SU-DHL-6 (cell line): ENCODE measurements at regions not wholly inside any gene's neighbourhood (a gene's known extent, or its start where the extent isn't known, plus 50 kb on each side); places are given as distances from the start of the nearest gene placed in this dataset.

Experiments used
- H2AFZ ChIP-seq: fragments of 200-600 bp; sonication (generic); 2 replicates; pipeline ENCODE4 v1.6.1; 2014; ENCODE audit warnings: low read depth, mild to moderate bottlenecking, moderate library complexity, mixed read lengths, antibody characterized with exemption, low read length; ENCODE audit not compliant: severe bottlenecking
- H3F3A ChIP-seq: fragments of 200-600 bp; shearing (Covaris generic); 2 replicates; pipeline ENCODE4 v1.6.0; 2016; ENCODE audit warnings: antibody characterized with exemption, mild to moderate bottlenecking; ENCODE audit not compliant: insufficient read depth
- H3K27ac ChIP-seq: fragments of 200-600 bp; sonication (generic); 2 replicates; pipeline ENCODE4 v1.5.1; 2016; ENCODE audit warnings: low read depth, mild to moderate bottlenecking, low read length, moderate library complexity, mixed read lengths
- H3K27me3 ChIP-seq: fragments of 200-600 bp; sonication (generic), shearing (Covaris generic); 2 replicates; pipeline ENCODE4 v1.6.0; 2014; ENCODE audit warnings: mild to moderate bottlenecking, low read length
- H3K36me3 ChIP-seq: fragments of 200-600 bp; sonication (generic); 2 replicates; pipeline ENCODE4 v1.6.1; 2014; ENCODE audit warnings: mild to moderate bottlenecking, low read length, mixed read lengths
- H3K4me2 ChIP-seq: fragments of 300-600, 200-600 bp; shearing (Covaris generic), sonication (generic); 2 replicates; pipeline ENCODE4 v1.6.0; 2014; ENCODE audit warnings: low read length, low read depth, mild to moderate bottlenecking; ENCODE audit not compliant: poor library complexity, severe bottlenecking
- H3K4me3 ChIP-seq: fragments of 200-600 bp; sonication (generic); 2 replicates; pipeline ENCODE4 v1.5.1; 2014; ENCODE audit warnings: antibody characterized with exemption, low read length, mild to moderate bottlenecking, mixed read lengths; ENCODE audit not compliant: insufficient read depth, poor library complexity, severe bottlenecking
- H3K79me2 ChIP-seq: fragments of 200-600 bp; sonication (generic); 2 replicates; pipeline ENCODE4 v1.6.1; 2014; ENCODE audit warnings: mild to moderate bottlenecking, low read length, moderate library complexity; ENCODE audit not compliant: insufficient read depth
- H3K9ac ChIP-seq: fragments of 200-600 bp; sonication (generic); 2 replicates; pipeline ENCODE4 v1.7.0; 2014; ENCODE audit warnings: mild to moderate bottlenecking, low read length
- H3K9me2 ChIP-seq: fragments of 200-600 bp; sonication (generic); replicated peaks from 2 replicates; pipeline ENCODE4 v1.6.1; 2014; ENCODE audit warnings: low read length; ENCODE audit not compliant: insufficient read depth
- H3K9me3 ChIP-seq: fragments of 200-600 bp; sonication (generic); 2 replicates; pipeline ENCODE4 v1.6.1; 2014; ENCODE audit warnings: low read length, mixed read lengths; ENCODE audit not compliant: insufficient read depth
- H4K20me1 ChIP-seq: fragments of 200-600 bp; sonication (generic); 2 replicates; pipeline ENCODE4 v1.6.1; 2014; ENCODE audit warnings: low read depth, mild to moderate bottlenecking, antibody characterized with exemption, low read length, moderate library complexity, mixed read lengths
- EZH2phosphoT487 ChIP-seq: fragments of 200-600 bp; sonication (generic), shearing (Covaris generic); conservative IDR thresholded peaks from 2 replicates; pipeline ENCODE4 v1.6.1; 2018; ENCODE audit warnings: mild to moderate bottlenecking, antibody characterized with exemption, low read length, moderate library complexity, mixed read lengths
- TF ChIP-seq, protein P1 (sequence below): fragments of 200-600 bp; sonication (generic); IDR thresholded peaks from one replicate; pipeline ENCODE4 v1.5.1; 2017; ENCODE audit warnings: antibody characterized with exemption, mild to moderate bottlenecking, low read length, moderate library complexity; ENCODE audit not compliant: insufficient read depth, poor library complexity, severe bottlenecking

DNA sequence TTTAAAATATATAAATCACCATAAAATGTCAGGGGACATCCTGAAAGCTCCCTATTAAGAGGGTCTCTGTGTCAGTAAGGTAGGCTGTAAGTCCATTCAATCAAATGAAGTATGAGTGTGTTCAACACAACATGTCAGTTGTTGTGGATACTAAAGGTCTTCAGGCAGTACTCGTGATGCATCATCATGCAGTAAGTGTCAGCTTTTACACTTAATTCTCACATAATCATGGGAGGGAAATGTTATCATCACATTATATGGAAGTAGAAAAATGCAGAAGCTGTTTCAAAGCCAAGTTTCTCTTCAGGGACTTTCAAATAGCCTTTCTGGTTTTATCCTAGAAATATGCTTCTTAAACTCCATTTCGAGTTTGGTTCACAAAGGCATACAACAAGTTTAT is 477.1 kb upstream of the ID2 start:
- no peak overlapping the region for H2AFZ ChIP-seq
- no peaks in the 10 kb centered on the region for H3K79me2 ChIP-seq
- H4K20me1 ChIP-seq = no peaks in the 10 kb centered on the region
- no peaks in the 10 kb centered on the region for H3K9me2 ChIP-seq
- TF ChIP-seq EZH2phosphoT487 = no peak
- TF ChIP-seq, protein P1, sequence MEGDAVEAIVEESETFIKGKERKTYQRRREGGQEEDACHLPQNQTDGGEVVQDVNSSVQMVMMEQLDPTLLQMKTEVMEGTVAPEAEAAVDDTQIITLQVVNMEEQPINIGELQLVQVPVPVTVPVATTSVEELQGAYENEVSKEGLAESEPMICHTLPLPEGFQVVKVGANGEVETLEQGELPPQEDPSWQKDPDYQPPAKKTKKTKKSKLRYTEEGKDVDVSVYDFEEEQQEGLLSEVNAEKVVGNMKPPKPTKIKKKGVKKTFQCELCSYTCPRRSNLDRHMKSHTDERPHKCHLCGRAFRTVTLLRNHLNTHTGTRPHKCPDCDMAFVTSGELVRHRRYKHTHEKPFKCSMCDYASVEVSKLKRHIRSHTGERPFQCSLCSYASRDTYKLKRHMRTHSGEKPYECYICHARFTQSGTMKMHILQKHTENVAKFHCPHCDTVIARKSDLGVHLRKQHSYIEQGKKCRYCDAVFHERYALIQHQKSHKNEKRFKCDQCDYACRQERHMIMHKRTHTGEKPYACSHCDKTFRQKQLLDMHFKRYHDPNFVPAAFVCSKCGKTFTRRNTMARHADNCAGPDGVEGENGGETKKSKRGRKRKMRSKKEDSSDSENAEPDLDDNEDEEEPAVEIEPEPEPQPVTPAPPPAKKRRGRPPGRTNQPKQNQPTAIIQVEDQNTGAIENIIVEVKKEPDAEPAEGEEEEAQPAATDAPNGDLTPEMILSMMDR = no peak
- no peak overlapping the region for H3K4me3 ChIP-seq
- no peaks in the 10 kb centered on the region for H3K27me3 ChIP-seq
- H3K27ac ChIP-seq = no peak overlapping the region
- H3K9me3 ChIP-seq = no peaks in the 10 kb centered on the region
- no peak overlapping the region for H3K9ac ChIP-seq
- H3K36me3 ChIP-seq = peaks cover 18% of the 10 kb centered on the region
- no peaks in the 10 kb centered on the region for H3F3A ChIP-seq
- H3K4me2 ChIP-seq = no peak overlapping the region

DNA sequence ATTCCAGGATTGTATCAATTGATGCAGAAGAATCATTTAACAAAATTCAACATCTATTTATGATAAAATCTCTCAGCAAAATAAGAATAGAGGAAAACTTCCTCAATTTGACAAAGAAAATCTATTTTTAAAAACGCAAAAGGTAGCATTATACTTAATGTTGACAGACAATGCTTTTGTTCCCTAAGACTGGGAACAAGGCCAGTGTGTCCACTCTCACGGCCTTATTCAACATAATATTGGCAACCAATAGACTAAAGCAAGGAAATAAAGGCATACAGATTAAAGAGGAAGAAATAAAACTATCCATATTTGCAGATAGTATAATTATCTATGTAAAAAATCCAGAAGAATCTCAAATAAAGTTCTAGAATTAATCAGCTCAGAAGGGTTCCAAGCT is 472.4 kb upstream of the ID2 start:
- no peak overlapping the region for H2AFZ ChIP-seq
- no peak overlapping the region for H3K4me2 ChIP-seq
- H3F3A ChIP-seq = no peaks in the 10 kb centered on the region
- no peaks in the 10 kb centered on the region for H3K9me2 ChIP-seq
- H3K9me3 ChIP-seq = no peaks in the 10 kb centered on the region
- TF ChIP-seq, protein P1 = no peak
- TF ChIP-seq EZH2phosphoT487 = no peak
- no peak overlapping the region for H3K4me3 ChIP-seq
- H3K36me3 ChIP-seq = peaks cover 18% of the 10 kb centered on the region
- no peak overlapping the region for H3K27ac ChIP-seq
- H4K20me1 ChIP-seq = no peaks in the 10 kb centered on the region
- no peaks in the 10 kb centered on the region for H3K27me3 ChIP-seq
- H3K79me2 ChIP-seq = no peaks in the 10 kb centered on the region
- no peak overlapping the region for H3K9ac ChIP-seq

DNA sequence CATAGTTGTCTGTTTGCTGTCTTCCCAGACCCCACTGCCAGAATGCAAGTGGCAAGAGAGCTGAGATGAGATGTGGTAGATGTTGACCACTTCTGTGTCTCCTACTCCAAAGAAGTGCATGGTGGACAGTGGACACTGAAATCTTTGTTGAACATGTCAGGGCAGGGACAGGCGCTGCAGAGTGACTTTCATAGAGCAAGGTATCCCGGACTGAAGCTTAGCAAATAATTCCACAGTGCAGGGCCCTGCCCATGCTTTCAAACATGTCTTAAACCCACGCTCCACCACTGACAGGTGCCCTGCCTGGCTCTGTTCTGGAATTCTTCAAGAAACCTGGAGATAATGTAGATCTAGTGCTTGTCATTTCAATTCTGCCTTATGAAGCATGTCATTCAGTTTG is 470.5 kb upstream of the ID2 start:
- peaks cover 18% of the 10 kb centered on the region for H3K36me3 ChIP-seq
- H3K4me2 ChIP-seq = no peak overlapping the region
- no peak overlapping the region for H3K4me3 ChIP-seq
- no peaks in the 10 kb centered on the region for H3K79me2 ChIP-seq
- TF ChIP-seq, protein P1 = no peak
- no peak for TF ChIP-seq EZH2phosphoT487
- H3K27me3 ChIP-seq = no peaks in the 10 kb centered on the region
- H2AFZ ChIP-seq = no peak overlapping the region
- no peaks in the 10 kb centered on the region for H4K20me1 ChIP-seq
- H3K9me3 ChIP-seq = no peaks in the 10 kb centered on the region
- no peak overlapping the region for H3K27ac ChIP-seq
- no peak overlapping the region for H3K9ac ChIP-seq
- no peaks in the 10 kb centered on the region for H3F3A ChIP-seq
- H3K9me2 ChIP-seq = no peaks in the 10 kb centered on the region
